ES-I3 (cell line): ENCODE measurements at regions not wholly inside any gene's neighbourhood (a gene's known extent, or its start where the extent isn't known, plus 50 kb on each side); places are given as distances from the start of the nearest gene placed in this dataset.
"Not testable (repeated sequence)": the region's sequence is repeated elsewhere in the genome, so short reads cannot be mapped to it uniquely, and the experiment has no call there.

Experiments
- H3K36me3 ChIP-seq: 2 replicates; pipeline ENCODE4 v1.6.1; 2013; ENCODE audit warnings: mild to moderate bottlenecking, low read length, control low read depth, moderate library complexity; ENCODE audit not compliant: insufficient read depth
- H3K4me1 ChIP-seq: 2 replicates; pipeline ENCODE4 v1.6.1; 2013; ENCODE audit warnings: mild to moderate bottlenecking, control low read depth, low read length; ENCODE audit not compliant: insufficient read depth
- H3K9ac ChIP-seq: 2 replicates; pipeline ENCODE4 v1.6.1; 2013; ENCODE audit warnings: low read depth, mild to moderate bottlenecking, low read length, moderate library complexity
- H3K9me3 ChIP-seq: 2 replicates; pipeline ENCODE4 v1.6.1; 2013; ENCODE audit warnings: mild to moderate bottlenecking, low read length, moderate library complexity; ENCODE audit not compliant: control insufficient read depth, insufficient read depth

- Histone ChIP-seq H3K9me3 (no peaks in the 10 kb centered on the region), H3K36me3 (no peaks in the 10 kb centered on the region), H3K9ac (peak overlapping the region; percentile 59; the same call in 1 of the 2 replicates), H3K4me1 (no peaks in the 10 kb centered on the region)
These were observed 51.3 kb upstream of the FOXI3 start for GRCh38 chr2:88503771-88504170.

GRCh38 chr2:88503359-88503662 lies 50.8 kb upstream of the FOXI3 start:
- H3K9ac ChIP-seq = peak overlapping the region; percentile 45; the same call in 1 of the 2 replicates

More at GRCh38 chr2:88503359-88503662, 50.8 kb upstream of the FOXI3 start:
- not testable (repeated sequence) for H3K4me1 ChIP-seq, H3K9me3 ChIP-seq, H3K36me3 ChIP-seq
